HG02763 (cell line): ENCODE measurements at regions not wholly inside any gene's neighbourhood (a gene's known extent, or its start where the extent isn't known, plus 50 kb on each side); places are given as distances from the start of the nearest gene placed in this dataset.
"Not testable (repeated sequence)": the region's sequence is repeated elsewhere in the genome, so short reads cannot be mapped to it uniquely, and the experiment has no call there.

Experiments
- ATAC-seq: cut with Tn5 transposase; IDR thresholded peaks from one replicate; pipeline ENCODE4 v1.9.1; 2021; ENCODE audit warnings: mild to moderate bottlenecking, moderate library complexity; ENCODE audit not compliant: unreplicated experiment

DNA sequence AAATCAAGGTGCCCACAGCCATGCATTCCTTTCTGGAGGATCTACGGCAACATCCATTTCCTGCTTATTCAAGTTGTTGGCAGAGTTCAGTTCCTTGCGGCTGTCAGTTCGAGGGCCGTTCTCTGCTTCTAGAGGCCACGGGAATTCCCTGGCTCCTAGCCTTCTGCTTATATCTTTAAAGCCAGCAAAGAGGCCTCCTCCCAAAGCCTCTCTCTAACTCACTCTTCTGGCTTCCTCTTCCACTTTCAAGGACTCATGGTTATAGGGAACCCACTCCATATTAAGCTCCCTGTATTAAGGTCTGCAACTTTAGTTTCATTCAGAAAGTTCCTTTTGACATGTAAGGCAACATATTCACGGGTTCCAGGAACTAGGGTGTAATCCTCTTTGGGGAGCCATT lies 150.1 kb upstream of the RMP24 start:
- no peak for ATAC-seq

DNA sequence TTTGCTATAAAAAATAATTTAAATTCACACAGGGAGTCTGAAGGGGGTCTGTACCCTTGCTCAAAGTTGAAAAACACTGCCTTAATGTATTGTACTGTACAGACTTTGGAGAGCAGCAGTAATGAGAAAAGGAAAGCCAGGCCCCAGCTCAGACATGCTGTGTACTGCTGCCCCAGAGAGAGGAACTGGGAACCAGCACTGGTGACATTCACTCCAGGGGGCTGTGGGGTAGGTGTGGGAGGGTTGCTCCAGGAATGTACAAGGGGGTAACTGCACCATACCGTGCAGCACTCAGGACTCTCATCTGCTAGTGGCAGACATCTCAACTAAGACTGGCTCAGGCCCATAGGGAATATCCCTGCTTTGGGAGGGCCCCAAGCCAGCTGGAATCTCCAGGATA lies 146.0 kb upstream of the RMP24 start:
- ATAC-seq, result no peak

DNA sequence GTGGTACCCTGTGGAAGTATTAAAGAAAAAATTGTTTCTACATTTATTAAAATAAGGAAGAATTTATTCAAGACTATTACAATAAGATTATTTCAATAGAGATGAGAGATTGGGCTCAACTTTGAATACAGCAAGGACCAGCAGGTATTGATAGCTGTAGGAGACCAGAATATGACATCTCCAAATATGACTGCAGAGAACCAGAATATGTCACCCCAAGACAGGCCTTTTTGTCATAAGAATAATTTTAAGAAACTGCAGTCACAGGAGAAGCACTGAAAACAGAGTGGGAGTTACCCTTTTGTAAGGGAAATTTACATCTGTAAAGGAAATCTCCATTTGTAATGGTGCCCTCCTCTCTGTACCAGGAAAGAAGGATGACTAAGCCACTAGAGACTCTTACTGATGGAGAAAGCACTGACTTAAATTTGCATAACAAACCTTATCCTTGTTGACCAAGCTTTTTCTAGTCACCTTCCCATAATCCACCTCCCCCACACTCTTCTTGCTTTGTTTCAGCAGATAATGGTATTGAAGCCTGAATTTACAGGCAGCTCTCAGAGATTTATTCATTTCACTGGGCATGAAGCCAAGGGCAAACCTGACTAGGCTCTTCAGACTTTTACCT lies 145.1 kb upstream of the RMP24 start:
- ATAC-seq, result no peak

DNA sequence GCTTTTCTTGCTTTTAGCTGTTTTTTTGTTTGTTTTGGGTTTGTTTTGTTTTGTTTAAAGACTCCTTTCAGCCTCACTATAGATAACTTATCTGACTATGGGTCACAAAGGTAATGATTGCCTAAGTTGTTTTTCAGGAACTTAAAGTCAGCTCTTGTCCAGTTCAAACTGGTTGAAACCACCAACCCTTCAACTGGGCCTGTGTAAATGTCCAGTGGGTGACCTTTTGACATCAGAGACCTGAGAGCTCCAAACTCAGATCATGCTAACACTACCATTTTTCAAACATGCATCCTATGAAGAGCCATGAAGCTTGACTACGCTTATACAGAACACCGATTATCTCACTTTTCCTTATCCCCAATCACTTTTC lies 144.6 kb upstream of the RMP24 start:
- ATAC-seq, result no peak

DNA sequence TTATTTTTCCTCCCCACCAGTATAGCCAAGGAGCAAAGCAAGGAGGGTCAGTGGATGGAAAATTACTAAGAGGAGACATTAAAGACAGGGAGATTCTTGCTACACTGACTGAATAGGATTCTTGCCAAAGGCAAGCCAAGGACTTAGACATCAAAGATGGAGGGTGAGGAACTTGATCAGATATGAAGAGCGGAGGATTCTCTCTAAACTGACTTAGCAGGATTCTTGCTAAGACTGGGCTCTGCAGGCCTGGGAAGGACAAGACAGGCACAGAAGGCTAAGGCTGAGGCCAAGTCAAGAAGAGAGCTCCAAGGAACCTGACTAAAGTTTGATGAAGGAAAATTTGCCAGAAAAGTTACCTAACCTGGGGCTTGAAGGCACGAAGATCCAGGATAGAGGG lies 143.9 kb upstream of the RMP24 start:
- ATAC-seq, result no peak

- peak; percentile 5 for ATAC-seq
Measured at GRCh38 chr18:35835366-35835765, 137.1 kb upstream of the RMP24 start.

DNA sequence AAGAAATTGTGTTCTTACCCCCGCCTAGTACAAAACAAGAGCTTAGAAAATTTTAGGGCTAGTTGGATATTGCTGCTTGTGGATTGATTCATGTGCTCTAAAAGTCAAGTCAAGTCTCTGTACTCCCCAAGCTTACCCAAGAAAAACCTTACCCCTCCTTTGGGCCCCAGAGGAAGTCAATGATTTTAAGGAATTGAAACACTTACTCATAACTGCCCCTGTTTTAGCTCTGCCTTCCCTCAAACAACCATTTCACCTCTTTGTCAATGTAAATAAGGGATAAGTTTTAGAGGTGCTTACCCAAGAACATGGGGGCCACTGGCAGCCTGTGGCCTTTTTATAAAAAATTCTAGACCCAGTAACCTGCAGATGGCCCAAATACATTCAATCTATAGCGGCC lies 136.6 kb upstream of the RMP24 start:
- ATAC-seq, result peak; percentile 84

DNA sequence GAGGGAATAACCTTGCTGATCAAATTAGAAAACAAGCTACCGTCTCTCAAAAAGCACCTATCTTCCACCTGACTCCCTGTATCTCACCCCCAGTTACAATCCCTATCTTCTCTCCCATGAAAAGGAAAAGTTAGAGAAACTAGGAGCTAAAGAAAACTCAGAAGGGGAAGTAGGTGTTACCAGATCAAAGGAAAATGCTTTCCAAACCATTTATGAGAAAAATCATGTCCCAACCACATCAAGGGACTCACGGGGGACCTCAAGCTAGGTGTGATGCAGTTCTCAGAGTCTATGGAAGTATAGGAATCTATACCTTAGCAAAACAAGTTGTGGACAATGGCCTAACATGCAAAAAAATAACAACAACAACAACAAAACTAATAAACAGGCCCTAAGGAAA lies 135.5 kb upstream of the RMP24 start:
- no peak for ATAC-seq

GRCh38 chr18:35837922-35838496 lies 134.5 kb upstream of the RMP24 start:
- no peak for ATAC-seq

DNA sequence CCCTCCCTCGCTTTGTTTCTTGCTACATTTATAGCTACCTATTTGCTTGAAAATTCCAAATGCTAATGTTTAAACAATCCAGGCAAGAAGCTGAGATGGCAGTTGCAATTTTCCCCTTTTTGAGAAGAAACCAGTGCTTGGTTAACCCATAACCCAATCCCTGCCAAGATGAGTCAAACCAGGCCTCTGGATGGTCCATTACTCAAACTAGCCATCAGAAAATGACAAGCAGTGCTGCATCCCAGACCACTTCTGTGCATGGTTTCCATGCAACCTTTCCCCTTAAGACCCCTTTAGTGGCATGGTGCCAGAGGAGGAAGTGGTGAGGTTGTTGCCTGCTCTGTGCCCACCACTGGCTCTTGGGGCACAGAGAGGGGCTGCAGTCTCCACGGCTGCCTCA lies 131.2 kb upstream of the RMP24 start:
- ATAC-seq, result no peak

DNA sequence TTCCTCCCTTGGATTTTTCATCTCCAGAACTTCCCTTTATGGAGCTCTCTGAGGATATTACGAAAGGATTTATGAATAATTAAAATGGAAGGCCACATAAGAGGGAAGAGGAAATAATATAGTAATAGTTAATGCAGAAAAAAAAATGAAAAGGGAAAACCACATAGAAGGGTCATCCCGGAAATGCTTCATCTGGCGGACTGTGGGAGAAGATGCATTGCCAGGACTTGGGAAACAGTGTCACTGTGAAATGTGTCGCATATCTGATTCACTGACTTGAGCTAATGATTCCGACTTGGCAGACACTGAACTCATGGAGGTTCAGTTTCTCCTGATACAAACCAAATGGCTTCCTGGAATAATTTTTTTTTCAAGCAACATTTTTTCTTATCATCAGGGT lies 129.9 kb upstream of the RMP24 start:
- no peak for ATAC-seq

DNA sequence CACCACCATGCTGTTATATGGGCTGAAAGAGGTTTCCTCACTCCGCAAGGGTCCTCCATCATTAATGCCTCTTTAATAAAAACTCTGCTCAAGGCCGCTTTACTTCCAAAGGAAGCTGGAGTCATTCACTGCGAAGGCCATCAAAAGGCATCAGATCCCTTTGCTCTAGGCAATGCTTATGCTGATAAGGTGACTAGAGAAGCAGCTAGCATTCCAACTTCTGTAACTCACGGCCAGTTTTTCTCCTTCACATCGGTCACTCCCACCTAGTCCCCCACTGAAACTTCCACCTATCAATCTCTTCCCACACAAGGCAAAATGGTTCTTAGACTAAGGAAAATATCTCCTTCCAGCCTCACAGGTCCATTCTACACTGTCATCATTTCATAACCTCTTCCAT lies 124.2 kb upstream of the RMP24 start:
- ATAC-seq, result not testable (repeated sequence)

- ATAC-seq, result not testable (repeated sequence)
Measured at GRCh38 chr18:35849241-35849640, 123.2 kb upstream of the RMP24 start.

DNA sequence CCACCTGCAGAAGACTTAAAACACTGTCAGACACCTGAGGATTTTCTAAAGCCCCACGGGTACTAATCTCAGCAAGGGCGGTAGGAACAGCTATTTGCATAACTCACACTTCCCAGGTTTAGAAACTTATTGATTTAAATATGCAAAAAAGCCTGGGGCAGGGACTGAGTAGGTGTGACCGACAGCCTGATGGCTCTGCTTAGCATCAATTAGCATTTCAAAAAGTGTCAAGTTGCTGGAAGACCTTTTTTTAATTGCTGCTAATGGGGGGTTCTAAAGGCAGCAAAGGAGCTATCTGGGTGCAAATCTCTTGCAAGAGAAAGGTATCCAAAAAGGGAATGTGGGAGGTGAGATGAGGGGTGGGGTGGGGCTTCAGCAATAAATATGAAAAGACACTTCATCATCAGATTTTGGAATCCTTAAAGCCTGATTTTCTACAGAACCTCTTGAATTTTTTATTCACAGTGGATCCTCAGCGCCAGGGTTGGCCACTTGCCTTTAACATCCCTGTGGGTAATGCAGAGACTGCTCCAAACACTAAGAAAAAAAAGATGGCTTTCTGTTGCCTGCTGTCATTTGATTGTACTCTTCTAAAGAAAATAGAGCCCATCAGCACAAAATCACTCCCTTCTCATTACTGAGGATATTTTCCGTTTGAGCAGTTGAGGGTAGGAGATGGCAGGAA lies 121.1 kb upstream of the RMP24 start:
- ATAC-seq, result no peak

- no peak for ATAC-seq
Measured at GRCh38 chr18:35852786-35853185, 119.7 kb upstream of the RMP24 start.

DNA sequence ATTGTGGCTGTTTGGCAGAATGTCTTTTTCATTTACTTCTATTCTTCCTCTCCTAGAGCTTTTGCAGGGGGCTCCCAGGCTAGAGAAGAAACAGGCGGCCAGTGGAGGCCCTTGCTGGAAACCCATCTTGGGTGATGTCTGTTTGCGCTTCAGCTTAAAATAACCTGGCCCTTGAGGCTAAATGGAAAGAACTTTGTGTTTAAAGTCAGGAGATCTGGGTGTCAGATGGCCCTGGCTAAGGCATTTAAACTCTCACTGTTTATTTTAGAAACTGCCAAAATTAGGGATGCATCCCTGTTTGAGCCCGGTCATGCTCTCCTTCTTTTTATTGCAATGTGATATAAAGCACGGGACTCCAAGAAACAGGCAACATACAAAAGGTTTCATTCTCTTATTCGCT lies 118.4 kb upstream of the RMP24 start:
- no peak for ATAC-seq

- ATAC-seq, result no peak
Measured at GRCh38 chr18:35856178-35856577, 116.3 kb upstream of the RMP24 start.

DNA sequence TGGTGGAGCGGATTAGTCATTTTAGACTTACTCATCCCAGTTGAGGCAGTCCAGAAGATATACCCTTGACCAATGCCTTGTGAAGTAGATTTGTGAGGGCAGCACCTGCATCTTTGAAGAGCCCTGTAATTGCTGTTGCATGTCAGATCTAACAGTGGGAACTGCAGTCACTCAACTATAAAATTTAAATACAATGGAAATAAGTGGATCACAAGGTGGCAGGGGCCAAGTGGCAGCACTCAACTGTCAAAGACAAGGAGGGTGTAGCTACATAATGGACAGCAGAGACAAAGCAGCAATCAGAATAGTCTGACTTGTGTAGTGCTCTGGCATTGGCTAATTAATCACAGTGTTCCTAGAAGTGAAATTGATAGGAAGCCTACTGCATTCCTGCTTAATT lies 115.8 kb upstream of the RMP24 start:
- not testable (repeated sequence) for ATAC-seq

GRCh38 chr18:35857581-35857980 lies 114.9 kb upstream of the RMP24 start:
- not testable (repeated sequence) for ATAC-seq

DNA sequence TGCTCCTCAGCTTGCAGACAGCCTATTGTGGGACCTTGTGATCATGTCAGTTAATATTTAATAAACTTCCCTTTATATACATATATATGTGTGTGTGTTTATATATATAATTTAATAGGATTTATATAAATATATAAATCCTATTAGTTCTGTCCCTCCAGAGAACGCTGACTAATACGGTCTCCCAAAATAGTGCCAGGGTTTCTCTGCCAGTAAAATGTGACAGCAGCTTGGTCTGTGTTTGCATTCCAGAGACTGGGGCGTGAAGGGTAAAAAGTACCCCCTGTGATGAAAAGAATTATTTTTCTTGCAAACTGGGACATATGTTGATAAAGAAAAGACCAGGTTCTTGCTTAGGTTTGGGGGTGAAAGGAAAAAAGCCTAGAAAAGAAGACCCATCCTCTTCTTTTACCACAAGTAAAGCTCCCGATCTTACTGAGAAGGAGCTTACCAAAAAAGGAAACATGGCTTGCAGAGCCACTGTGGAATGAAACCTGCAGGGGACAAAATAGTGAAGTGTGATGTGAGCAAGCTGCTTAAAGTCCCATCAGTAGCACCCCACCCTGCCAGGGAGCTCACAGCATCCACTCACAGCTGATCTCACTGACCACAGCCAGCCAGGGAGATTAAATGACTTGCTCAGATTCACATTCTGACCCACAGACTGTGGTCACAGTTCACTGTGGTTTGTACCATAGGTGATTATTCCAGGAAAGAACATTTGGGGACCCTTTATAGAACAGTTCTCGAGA lies 110.9 kb upstream of the RMP24 start:
- ATAC-seq, result no peak

- ATAC-seq, result no peak
Measured at GRCh38 chr18:35862119-35862640, 110.3 kb upstream of the RMP24 start.

DNA sequence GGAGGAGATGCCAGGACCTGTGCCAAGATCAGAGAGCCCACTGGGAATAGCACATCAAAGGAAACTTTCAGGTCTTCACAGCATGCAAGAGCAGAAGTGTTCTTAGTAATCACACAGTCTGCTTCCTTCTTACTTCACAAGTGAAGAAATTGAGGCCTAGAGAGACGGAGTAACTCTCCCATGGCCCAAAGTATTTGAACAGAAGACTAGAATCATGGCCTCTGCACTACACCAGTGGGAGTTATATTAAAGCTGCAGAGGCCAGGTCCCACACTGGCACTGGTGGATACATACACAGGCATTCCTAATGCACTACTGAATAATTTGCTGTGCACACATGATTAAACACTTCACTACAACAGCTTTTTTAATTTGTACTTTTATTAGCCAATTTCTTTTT lies 107.6 kb upstream of the RMP24 start:
- ATAC-seq, result no peak
